WTC11 (cell line): ENCODE measurements at regions not wholly inside any gene's neighbourhood (a gene's known extent, or its start where the extent isn't known, plus 50 kb on each side); places are given as distances from the start of the nearest gene placed in this dataset.

ENCODE experiments used
- ATAC-seq: fragments of 200-7000 bp; cut with Tn5 transposase; 2 replicates; pipeline ENCODE4 v1.10.0; 2021; ENCODE audit warnings: mild to moderate bottlenecking, moderate library complexity
- CTCF ChIA-PET: fragments of 300-600 bp; sonication (Branson Sonifier 250); formaldehyde crosslinking; loops from one replicate; lab custom pipeline; 2021; ENCODE audit warnings: antibody characterized with exemption; lab: Charles Lee
- POLR2A ChIA-PET: fragments of 350-600 bp; sonication (Branson Sonifier 250); formaldehyde crosslinking; loops from one replicate; lab custom pipeline; 2021; ENCODE audit warnings: antibody characterized with exemption; lab: Charles Lee
- DNase-seq: peaks from one replicate; pipeline ENCODE4 v3.0.0; 2021; ENCODE audit warnings: low spot score
- H3K27ac Mint-ChIP-seq: 2 replicates; pipeline ENCODE4 v1.8.0; 2021; ENCODE audit warnings: mixed read lengths
- H3K27me3 Mint-ChIP-seq: 2 replicates; pipeline ENCODE4 v1.8.0; 2021; ENCODE audit warnings: low read depth, mild to moderate bottlenecking, moderate library complexity, mixed read lengths
- H3K36me3 Mint-ChIP-seq: 2 replicates; pipeline ENCODE4 v1.8.0; 2021; ENCODE audit warnings: mixed read lengths
- H3K4me1 Mint-ChIP-seq: 2 replicates; pipeline ENCODE4 v1.8.0; 2022; ENCODE audit warnings: mixed read lengths
- H3K4me3 Mint-ChIP-seq: 2 replicates; pipeline ENCODE4 v1.8.0; 2021; ENCODE audit warnings: mild to moderate bottlenecking, moderate library complexity, mixed read lengths
- H3K9me3 Mint-ChIP-seq: 2 replicates; pipeline ENCODE4 v1.8.0; 2021; ENCODE audit warnings: mixed read lengths
- EMX1 ChIP-seq: fragments of 250-450 bp; sonication (Bioruptor Pico); IDR thresholded peaks from 2 replicates; pipeline ENCODE4 v1.8.0; 2021; ENCODE audit warnings: mild to moderate bottlenecking
- KAT7 ChIP-seq: sonication (generic); formaldehyde crosslinking; IDR thresholded peaks from 2 replicates; pipeline ENCODE4 v1.8.1; 2023; ENCODE audit warnings: missing genetic modification reagents, mild to moderate bottlenecking, borderline replicate concordance
- MLX ChIP-seq: sonication (generic); formaldehyde crosslinking; IDR thresholded peaks from 2 replicates; pipeline ENCODE4 v1.8.1; 2023; ENCODE audit warnings: mild to moderate bottlenecking, missing genetic modification reagents, moderate library complexity
- MYBL2 ChIP-seq: sonication (generic); formaldehyde crosslinking; IDR thresholded peaks from 2 replicates; pipeline ENCODE4 v1.8.1; 2023; ENCODE audit warnings: mild to moderate bottlenecking, moderate library complexity, missing genetic modification reagents
- PRDM15 ChIP-seq: sonication (generic); formaldehyde crosslinking; IDR thresholded peaks from 2 replicates; pipeline ENCODE4 v1.8.0; 2022; ENCODE audit warnings: missing genetic modification reagents
- RORB ChIP-seq: fragments of 250-450 bp; sonication (Bioruptor Pico); IDR thresholded peaks from 2 replicates; pipeline ENCODE4 v1.9.0; 2021; ENCODE audit warnings: mild to moderate bottlenecking
- TP53 ChIP-seq: sonication (generic); formaldehyde crosslinking; IDR thresholded peaks from 2 replicates; pipeline ENCODE4 v1.8.1; 2023; ENCODE audit warnings: mild to moderate bottlenecking, missing genetic modification reagents
- ZMAT4 ChIP-seq: fragments of 250-450 bp; sonication (Bioruptor Pico); IDR thresholded peaks from 2 replicates; pipeline ENCODE4 v1.9.0; 2021; ENCODE audit warnings: mild to moderate bottlenecking
- ZNF219 ChIP-seq: sonication (generic); formaldehyde crosslinking; IDR thresholded peaks from 2 replicates; pipeline ENCODE4 v1.8.0; 2023; ENCODE audit warnings: missing genetic modification reagents, mild to moderate bottlenecking, borderline replicate concordance
- ZNF671 ChIP-seq: fragments of 250-450 bp; sonication (Bioruptor Pico); IDR thresholded peaks from 2 replicates; pipeline ENCODE4 v1.8.0; 2021; ENCODE audit warnings: mild to moderate bottlenecking
- TF ChIP-seq, protein P1 (sequence below): sonication (generic); formaldehyde crosslinking; IDR thresholded peaks from 2 replicates; pipeline ENCODE4 v1.8.1; 2023; ENCODE audit warnings: mild to moderate bottlenecking, moderate library complexity, missing genetic modification reagents
- TF ChIP-seq, protein P2 (sequence below): sonication (generic); formaldehyde crosslinking; IDR thresholded peaks from 2 replicates; pipeline ENCODE4 v1.8.0; 2022; ENCODE audit warnings: mild to moderate bottlenecking, missing genetic modification reagents
- TF ChIP-seq, protein P3 (sequence below): sonication (generic); formaldehyde crosslinking; IDR thresholded peaks from 2 replicates; pipeline ENCODE4 v1.8.1; 2022; ENCODE audit warnings: mild to moderate bottlenecking, missing genetic modification reagents, moderate library complexity, borderline replicate concordance
- TF ChIP-seq, protein P4 (sequence below): sonication (generic); formaldehyde crosslinking; IDR thresholded peaks from 2 replicates; pipeline ENCODE4 v1.8.1; 2023; ENCODE audit warnings: mild to moderate bottlenecking, missing genetic modification reagents
- TF ChIP-seq, protein P5 (sequence below): fragments of 250-450 bp; sonication (Bioruptor Pico); IDR thresholded peaks from 2 replicates; pipeline ENCODE4 v1.9.0; 2021; ENCODE audit warnings: moderate library complexity, mild to moderate bottlenecking, inconsistent platforms, borderline replicate concordance
- TF ChIP-seq, protein P6 (sequence below): fragments of 250-450 bp; sonication (Bioruptor Pico); IDR thresholded peaks from 2 replicates; pipeline ENCODE4 v2.1.2; 2022; ENCODE audit warnings: mild to moderate bottlenecking, moderate library complexity
- TF ChIP-seq, protein P7 (sequence below): fragments of 250-450 bp; sonication (Bioruptor Pico); IDR thresholded peaks from 2 replicates; pipeline ENCODE4 v1.9.0; 2021; ENCODE audit warnings: mild to moderate bottlenecking

GRCh38 chr12:107446476-107446875 lies 239.1 kb upstream of the PWP1 start (continued):
- TF ChIP-seq, protein P1, sequence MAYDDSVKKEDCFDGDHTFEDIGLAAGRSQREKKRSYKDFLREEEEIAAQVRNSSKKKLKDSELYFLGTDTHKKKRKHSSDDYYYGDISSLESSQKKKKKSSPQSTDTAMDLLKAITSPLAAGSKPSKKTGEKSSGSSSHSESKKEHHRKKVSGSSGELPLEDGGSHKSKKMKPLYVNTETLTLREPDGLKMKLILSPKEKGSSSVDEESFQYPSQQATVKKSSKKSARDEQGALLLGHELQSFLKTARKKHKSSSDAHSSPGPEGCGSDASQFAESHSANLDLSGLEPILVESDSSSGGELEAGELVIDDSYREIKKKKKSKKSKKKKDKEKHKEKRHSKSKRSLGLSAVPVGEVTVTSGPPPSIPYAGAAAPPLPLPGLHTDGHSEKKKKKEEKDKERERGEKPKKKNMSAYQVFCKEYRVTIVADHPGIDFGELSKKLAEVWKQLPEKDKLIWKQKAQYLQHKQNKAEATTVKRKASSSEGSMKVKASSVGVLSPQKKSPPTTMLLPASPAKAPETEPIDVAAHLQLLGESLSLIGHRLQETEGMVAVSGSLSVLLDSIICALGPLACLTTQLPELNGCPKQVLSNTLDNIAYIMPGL (CRISPR knock-in tag), result no peak
- TF ChIP-seq TP53 (CRISPR knock-in tag) (no peak), MLX (CRISPR knock-in tag) (no peak)

- Mint-ChIP-seq H3K27me3 (no peaks in the 10 kb centered on the region; the same call in 1 of the 2 replicates), H3K27ac (no peak overlapping the region), H3K4me1 (peaks cover 23% of the 10 kb centered on the region), H3K9me3 (no peaks in the 10 kb centered on the region), H3K4me3 (no peak overlapping the region), H3K36me3 (no peaks in the 10 kb centered on the region)
- no peak for TF ChIP-seq RORB
- TF ChIP-seq, protein P2, sequence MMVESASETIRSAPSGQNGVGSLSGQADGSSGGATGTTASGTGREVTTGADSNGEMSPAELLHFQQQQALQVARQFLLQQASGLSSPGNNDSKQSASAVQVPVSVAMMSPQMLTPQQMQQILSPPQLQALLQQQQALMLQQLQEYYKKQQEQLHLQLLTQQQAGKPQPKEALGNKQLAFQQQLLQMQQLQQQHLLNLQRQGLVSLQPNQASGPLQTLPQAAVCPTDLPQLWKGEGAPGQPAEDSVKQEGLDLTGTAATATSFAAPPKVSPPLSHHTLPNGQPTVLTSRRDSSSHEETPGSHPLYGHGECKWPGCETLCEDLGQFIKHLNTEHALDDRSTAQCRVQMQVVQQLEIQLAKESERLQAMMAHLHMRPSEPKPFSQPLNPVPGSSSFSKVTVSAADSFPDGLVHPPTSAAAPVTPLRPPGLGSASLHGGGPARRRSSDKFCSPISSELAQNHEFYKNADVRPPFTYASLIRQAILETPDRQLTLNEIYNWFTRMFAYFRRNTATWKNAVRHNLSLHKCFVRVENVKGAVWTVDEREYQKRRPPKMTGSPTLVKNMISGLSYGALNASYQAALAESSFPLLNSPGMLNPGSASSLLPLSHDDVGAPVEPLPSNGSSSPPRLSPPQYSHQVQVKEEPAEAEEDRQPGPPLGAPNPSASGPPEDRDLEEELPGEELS (CRISPR knock-in tag), result no peak
- no peak for TF ChIP-seq ZNF219
- no peak for TF ChIP-seq ZMAT4 (CRISPR knock-in tag)
- no peak for TF ChIP-seq EMX1
- no peak for TF ChIP-seq ZNF671 (CRISPR knock-in tag)
- TF ChIP-seq, protein P3, sequence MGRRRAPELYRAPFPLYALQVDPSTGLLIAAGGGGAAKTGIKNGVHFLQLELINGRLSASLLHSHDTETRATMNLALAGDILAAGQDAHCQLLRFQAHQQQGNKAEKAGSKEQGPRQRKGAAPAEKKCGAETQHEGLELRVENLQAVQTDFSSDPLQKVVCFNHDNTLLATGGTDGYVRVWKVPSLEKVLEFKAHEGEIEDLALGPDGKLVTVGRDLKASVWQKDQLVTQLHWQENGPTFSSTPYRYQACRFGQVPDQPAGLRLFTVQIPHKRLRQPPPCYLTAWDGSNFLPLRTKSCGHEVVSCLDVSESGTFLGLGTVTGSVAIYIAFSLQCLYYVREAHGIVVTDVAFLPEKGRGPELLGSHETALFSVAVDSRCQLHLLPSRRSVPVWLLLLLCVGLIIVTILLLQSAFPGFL (CRISPR knock-in tag), result no peak
- TF ChIP-seq, protein P4, sequence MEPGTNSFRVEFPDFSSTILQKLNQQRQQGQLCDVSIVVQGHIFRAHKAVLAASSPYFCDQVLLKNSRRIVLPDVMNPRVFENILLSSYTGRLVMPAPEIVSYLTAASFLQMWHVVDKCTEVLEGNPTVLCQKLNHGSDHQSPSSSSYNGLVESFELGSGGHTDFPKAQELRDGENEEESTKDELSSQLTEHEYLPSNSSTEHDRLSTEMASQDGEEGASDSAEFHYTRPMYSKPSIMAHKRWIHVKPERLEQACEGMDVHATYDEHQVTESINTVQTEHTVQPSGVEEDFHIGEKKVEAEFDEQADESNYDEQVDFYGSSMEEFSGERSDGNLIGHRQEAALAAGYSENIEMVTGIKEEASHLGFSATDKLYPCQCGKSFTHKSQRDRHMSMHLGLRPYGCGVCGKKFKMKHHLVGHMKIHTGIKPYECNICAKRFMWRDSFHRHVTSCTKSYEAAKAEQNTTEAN (CRISPR knock-in tag), result no peak
- TF ChIP-seq, protein P5, sequence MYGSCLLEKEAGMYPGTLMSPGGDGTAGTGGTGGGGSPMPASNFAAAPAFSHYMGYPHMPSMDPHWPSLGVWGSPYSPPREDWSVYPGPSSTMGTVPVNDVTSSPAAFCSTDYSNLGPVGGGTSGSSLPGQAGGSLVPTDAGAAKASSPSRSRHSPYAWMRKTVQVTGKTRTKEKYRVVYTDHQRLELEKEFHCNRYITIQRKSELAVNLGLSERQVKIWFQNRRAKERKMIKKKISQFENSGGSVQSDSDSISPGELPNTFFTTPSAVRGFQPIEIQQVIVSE (CRISPR knock-in tag), result no peak
- TF ChIP-seq KAT7 (CRISPR knock-in tag), result no peak
- TF ChIP-seq, protein P6, sequence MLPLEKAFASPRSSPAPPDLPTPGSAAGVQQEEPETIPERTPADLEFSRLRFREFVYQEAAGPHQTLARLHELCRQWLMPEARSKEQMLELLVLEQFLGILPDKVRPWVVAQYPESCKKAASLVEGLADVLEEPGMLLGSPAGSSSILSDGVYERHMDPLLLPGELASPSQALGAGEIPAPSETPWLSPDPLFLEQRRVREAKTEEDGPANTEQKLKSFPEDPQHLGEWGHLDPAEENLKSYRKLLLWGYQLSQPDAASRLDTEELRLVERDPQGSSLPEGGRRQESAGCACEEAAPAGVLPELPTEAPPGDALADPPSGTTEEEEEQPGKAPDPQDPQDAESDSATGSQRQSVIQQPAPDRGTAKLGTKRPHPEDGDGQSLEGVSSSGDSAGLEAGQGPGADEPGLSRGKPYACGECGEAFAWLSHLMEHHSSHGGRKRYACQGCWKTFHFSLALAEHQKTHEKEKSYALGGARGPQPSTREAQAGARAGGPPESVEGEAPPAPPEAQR (CRISPR knock-in tag), result no peak
- TF ChIP-seq PRDM15, result no peak
- TF ChIP-seq, protein P7, sequence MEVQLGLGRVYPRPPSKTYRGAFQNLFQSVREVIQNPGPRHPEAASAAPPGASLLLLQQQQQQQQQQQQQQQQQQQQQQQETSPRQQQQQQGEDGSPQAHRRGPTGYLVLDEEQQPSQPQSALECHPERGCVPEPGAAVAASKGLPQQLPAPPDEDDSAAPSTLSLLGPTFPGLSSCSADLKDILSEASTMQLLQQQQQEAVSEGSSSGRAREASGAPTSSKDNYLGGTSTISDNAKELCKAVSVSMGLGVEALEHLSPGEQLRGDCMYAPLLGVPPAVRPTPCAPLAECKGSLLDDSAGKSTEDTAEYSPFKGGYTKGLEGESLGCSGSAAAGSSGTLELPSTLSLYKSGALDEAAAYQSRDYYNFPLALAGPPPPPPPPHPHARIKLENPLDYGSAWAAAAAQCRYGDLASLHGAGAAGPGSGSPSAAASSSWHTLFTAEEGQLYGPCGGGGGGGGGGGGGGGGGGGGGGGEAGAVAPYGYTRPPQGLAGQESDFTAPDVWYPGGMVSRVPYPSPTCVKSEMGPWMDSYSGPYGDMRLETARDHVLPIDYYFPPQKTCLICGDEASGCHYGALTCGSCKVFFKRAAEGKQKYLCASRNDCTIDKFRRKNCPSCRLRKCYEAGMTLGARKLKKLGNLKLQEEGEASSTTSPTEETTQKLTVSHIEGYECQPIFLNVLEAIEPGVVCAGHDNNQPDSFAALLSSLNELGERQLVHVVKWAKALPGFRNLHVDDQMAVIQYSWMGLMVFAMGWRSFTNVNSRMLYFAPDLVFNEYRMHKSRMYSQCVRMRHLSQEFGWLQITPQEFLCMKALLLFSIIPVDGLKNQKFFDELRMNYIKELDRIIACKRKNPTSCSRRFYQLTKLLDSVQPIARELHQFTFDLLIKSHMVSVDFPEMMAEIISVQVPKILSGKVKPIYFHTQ (CRISPR knock-in tag), result no peak
- TF ChIP-seq MYBL2 (CRISPR knock-in tag), result no peak
- DNase-seq, result no peak
- ChIA-PET POLR2A (no interaction called here), CTCF (interaction anchor here (0.8 to 2.2 kb wide), 9 partner anchors 13 to 465 kb away, joined by 3 to 12 read pairs (median 5); no protein-coding TSS in a partner anchor)
- ATAC-seq, result no peak
These were observed 238.3 kb upstream of the PWP1 start for GRCh38 chr12:107447336-107447735.
